ENCODE measurements at regions not wholly inside any gene's neighbourhood (a gene's known extent, or its start where the extent isn't known, plus 50 kb on each side); places are given as distances from the start of the nearest gene placed in this dataset.

GRCh38 chr14:61636291-61636690 lies 59.0 kb upstream of the HIF1A start:
- TF ChIP-seq POLR2A (IDR thresholded peaks at IDR 0.05) (no peak), CTCF (IDR thresholded peaks at IDR 0.05 in 4 of 5, conservative IDR thresholded peaks at IDR 0.05 in 1 of 5) (no peak)
- Histone ChIP-seq H3K4me3 (no peak overlapping the region), H3K27me3 (no peaks in the 10 kb centered on the region), H3K36me3 (no peaks in the 10 kb centered on the region), H3K4me1 (peaks cover 8 to 14% of the 10 kb centered on the region in 2 donors), H3K27ac (no peak overlapping the region), H3K9me3 (no peaks in the 10 kb centered on the region)
- intact Hi-C loops (cut with DNase I; ENCODE audit: low total_unique reads), result no loop called here
- DNase-seq, result no peak
- ATAC-seq, result no peak
- in situ Hi-C loops (cut with MboI; ENCODE audit: low sequenced_read_pairs in 4 of 4), result no loop called here

- in situ Hi-C loops (cut with MboI; ENCODE audit: low sequenced_read_pairs in 4 of 4), result no loop called here
These were observed 58.5 kb upstream of the HIF1A start for GRCh38 chr14:61636779-61637178.

GRCh38 chr14:61638595-61639387 lies 56.5 kb upstream of the HIF1A start:
- no peaks in the 10 kb centered on the region for H3K27me3 ChIP-seq
- in situ Hi-C loops (cut with MboI; ENCODE audit: low sequenced_read_pairs in 4 of 4), result no loop called here
- DNase-seq (no peak), ATAC-seq (no peak)
- no peaks in the 10 kb centered on the region for H3K36me3 ChIP-seq
- no peak overlapping the region for H3K4me3 ChIP-seq
- no peak for TF ChIP-seq CTCF (IDR thresholded peaks at IDR 0.05 in 4 of 5, conservative IDR thresholded peaks at IDR 0.05 in 1 of 5)
- no peak for TF ChIP-seq POLR2A (IDR thresholded peaks at IDR 0.05)
- peaks cover 8% of the 10 kb centered on the region in 2 donors for H3K4me1 ChIP-seq
- H3K27ac ChIP-seq, result no peak overlapping the region
- H3K9me3 ChIP-seq, result no peaks in the 10 kb centered on the region
- intact Hi-C loops (cut with DNase I; ENCODE audit: low total_unique reads), result no loop called here

More at GRCh38 chr14:61636779-61637178, 58.5 kb upstream of the HIF1A start:
- Histone ChIP-seq H3K4me1 (peaks cover 8 to 14% of the 10 kb centered on the region in 2 donors), H3K36me3 (no peaks in the 10 kb centered on the region), H3K9me3 (no peaks in the 10 kb centered on the region), H3K27me3 (no peaks in the 10 kb centered on the region), H3K27ac (no peak overlapping the region), H3K4me3 (no peak overlapping the region)
- no peak for ATAC-seq
- no peak for DNase-seq
- TF ChIP-seq CTCF (IDR thresholded peaks at IDR 0.05 in 4 of 5, conservative IDR thresholded peaks at IDR 0.05 in 1 of 5) (no peak), POLR2A (IDR thresholded peaks at IDR 0.05) (no peak)
- intact Hi-C loops (cut with DNase I; ENCODE audit: low total_unique reads), result no loop called here

- no peak overlapping the region for H3K27ac ChIP-seq
- in situ Hi-C loops (cut with MboI; ENCODE audit: low sequenced_read_pairs in 4 of 4), result no loop called here
- no peak overlapping the region for H3K4me3 ChIP-seq
- H3K9me3 ChIP-seq, result no peaks in the 10 kb centered on the region
- TF ChIP-seq CTCF (IDR thresholded peaks at IDR 0.05 in 4 of 5, conservative IDR thresholded peaks at IDR 0.05 in 1 of 5) (no peak), POLR2A (IDR thresholded peaks at IDR 0.05) (no peak)
- H3K27me3 ChIP-seq, result no peaks in the 10 kb centered on the region
- peaks cover 8% of the 10 kb centered on the region in 2 donors for H3K4me1 ChIP-seq
- ATAC-seq (peak in 1 of 2 donors; percentile 45), DNase-seq (no peak)
- intact Hi-C loops (cut with DNase I; ENCODE audit: low total_unique reads), result no loop called here
- no peaks in the 10 kb centered on the region for H3K36me3 ChIP-seq
These were observed 54.9 kb upstream of the HIF1A start for GRCh38 chr14:61640158-61641136.
